A673 (cell line): ENCODE measurements at regions not wholly inside any gene's neighbourhood (a gene's known extent, or its start where the extent isn't known, plus 50 kb on each side); places are given as distances from the start of the nearest gene placed in this dataset.

Experiments used
- EZH2 ChIP-seq: fragments of 200-600 bp; sonication (generic); IDR thresholded peaks from 2 replicates; pipeline ENCODE4 v1.6.1; 2017; ENCODE audit warnings: borderline replicate concordance, low read depth, mild to moderate bottlenecking, mixed read lengths, antibody characterized with exemption, low read length; ENCODE audit not compliant: poor library complexity, severe bottlenecking
- TF ChIP-seq, protein P1 (sequence below): fragments of 300-800, 200-600 bp; sonication (generic); conservative IDR thresholded peaks from 2 replicates; pipeline ENCODE4 v1.5.1; 2017; ENCODE audit warnings: low read depth, mild to moderate bottlenecking, antibody characterized with exemption, low read length, moderate library complexity, mixed read lengths

DNA sequence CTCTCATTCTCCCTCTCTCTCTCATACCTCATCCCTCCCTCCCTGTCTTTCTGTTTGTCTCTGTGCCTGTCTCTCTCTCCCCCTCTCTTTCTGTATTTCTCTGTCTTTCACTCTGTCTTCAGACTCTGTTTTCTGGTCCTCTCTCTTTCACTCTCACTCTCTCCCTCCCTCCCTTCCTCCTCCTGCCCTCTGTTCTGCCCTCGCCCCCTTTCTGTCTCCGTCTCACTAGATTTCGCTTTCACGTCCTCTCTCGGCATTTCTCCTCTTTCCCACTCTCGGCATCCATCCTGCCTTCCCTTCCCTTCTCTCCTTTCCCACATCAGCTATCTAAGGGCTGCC, 183.0 kb downstream of the PHETA1 start:
- TF ChIP-seq, protein P1, sequence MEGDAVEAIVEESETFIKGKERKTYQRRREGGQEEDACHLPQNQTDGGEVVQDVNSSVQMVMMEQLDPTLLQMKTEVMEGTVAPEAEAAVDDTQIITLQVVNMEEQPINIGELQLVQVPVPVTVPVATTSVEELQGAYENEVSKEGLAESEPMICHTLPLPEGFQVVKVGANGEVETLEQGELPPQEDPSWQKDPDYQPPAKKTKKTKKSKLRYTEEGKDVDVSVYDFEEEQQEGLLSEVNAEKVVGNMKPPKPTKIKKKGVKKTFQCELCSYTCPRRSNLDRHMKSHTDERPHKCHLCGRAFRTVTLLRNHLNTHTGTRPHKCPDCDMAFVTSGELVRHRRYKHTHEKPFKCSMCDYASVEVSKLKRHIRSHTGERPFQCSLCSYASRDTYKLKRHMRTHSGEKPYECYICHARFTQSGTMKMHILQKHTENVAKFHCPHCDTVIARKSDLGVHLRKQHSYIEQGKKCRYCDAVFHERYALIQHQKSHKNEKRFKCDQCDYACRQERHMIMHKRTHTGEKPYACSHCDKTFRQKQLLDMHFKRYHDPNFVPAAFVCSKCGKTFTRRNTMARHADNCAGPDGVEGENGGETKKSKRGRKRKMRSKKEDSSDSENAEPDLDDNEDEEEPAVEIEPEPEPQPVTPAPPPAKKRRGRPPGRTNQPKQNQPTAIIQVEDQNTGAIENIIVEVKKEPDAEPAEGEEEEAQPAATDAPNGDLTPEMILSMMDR, result no peak
- TF ChIP-seq EZH2, result no peak
